ENCODE measurements at regions not wholly inside any gene's neighbourhood (a gene's known extent, or its start where the extent isn't known, plus 50 kb on each side); places are given as distances from the start of the nearest gene placed in this dataset.

DNA sequence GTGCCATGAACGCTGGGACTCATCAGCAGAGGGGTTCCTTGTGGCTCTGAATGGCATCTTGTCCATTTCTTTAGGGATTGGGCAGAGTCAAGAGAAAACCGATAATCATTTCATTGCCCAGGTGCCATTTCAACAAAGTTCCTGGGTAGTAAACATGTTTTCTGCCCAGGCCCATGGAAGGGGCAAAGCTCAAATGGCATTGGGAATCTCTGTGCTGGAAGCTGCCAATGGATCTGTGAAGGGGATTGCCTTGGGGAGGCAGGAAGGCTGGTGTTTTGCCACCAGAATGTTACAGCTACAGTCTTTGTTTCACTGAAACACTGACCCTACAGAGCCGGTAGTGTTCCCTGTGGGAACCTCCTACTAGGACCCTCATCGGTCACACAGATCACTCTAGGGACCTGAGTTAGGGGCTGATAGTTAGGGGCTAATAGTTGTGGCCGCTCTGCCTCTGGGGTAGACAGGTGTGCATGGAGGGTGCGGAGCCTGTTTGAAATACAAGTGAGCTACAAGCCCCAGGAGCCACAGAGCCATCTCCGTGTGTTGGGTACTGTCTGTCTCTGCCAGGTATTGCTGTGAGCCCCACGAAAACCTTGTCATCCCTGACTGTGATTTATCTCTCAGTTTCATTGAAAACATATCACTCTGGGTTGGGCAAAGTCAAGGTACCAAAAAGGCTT, 224.4 kb upstream of the COPS8 start:
- TF ChIP-seq, protein P1, sequence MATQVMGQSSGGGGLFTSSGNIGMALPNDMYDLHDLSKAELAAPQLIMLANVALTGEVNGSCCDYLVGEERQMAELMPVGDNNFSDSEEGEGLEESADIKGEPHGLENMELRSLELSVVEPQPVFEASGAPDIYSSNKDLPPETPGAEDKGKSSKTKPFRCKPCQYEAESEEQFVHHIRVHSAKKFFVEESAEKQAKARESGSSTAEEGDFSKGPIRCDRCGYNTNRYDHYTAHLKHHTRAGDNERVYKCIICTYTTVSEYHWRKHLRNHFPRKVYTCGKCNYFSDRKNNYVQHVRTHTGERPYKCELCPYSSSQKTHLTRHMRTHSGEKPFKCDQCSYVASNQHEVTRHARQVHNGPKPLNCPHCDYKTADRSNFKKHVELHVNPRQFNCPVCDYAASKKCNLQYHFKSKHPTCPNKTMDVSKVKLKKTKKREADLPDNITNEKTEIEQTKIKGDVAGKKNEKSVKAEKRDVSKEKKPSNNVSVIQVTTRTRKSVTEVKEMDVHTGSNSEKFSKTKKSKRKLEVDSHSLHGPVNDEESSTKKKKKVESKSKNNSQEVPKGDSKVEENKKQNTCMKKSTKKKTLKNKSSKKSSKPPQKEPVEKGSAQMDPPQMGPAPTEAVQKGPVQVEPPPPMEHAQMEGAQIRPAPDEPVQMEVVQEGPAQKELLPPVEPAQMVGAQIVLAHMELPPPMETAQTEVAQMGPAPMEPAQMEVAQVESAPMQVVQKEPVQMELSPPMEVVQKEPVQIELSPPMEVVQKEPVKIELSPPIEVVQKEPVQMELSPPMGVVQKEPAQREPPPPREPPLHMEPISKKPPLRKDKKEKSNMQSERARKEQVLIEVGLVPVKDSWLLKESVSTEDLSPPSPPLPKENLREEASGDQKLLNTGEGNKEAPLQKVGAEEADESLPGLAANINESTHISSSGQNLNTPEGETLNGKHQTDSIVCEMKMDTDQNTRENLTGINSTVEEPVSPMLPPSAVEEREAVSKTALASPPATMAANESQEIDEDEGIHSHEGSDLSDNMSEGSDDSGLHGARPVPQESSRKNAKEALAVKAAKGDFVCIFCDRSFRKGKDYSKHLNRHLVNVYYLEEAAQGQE (IDR thresholded peaks at IDR 0.05; ENCODE audit: borderline replicate concordance), result no peak
- TF ChIP-seq TAF1 (IDR thresholded peaks at IDR 0.05; ENCODE audit: low read depth), result no peak

Data from neural cell (in vitro differentiated cells).